ENCODE measurements at regions not wholly inside any gene's neighbourhood (a gene's known extent, or its start where the extent isn't known, plus 50 kb on each side); places are given as distances from the start of the nearest gene placed in this dataset.

DNA sequence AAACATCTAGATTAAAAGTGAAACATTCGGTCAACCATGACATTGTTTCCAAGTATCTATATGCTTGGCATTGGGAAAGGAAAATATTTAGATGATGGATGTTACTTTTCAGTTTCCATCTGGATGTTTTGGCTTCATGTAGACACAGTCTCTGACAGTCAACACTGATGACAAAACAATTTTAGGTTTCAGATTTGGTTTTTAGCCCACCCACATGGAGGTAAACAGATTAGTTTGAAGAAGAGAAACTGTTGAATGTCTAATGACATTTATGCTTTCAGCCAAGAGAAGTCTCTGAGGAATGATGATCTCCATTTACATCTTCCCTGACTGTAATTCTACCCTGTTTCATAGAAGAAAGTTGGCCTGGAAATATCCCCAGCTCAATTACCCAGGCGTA is 379.1 kb downstream of the SLITRK6 start:
- TF ChIP-seq, protein P1, sequence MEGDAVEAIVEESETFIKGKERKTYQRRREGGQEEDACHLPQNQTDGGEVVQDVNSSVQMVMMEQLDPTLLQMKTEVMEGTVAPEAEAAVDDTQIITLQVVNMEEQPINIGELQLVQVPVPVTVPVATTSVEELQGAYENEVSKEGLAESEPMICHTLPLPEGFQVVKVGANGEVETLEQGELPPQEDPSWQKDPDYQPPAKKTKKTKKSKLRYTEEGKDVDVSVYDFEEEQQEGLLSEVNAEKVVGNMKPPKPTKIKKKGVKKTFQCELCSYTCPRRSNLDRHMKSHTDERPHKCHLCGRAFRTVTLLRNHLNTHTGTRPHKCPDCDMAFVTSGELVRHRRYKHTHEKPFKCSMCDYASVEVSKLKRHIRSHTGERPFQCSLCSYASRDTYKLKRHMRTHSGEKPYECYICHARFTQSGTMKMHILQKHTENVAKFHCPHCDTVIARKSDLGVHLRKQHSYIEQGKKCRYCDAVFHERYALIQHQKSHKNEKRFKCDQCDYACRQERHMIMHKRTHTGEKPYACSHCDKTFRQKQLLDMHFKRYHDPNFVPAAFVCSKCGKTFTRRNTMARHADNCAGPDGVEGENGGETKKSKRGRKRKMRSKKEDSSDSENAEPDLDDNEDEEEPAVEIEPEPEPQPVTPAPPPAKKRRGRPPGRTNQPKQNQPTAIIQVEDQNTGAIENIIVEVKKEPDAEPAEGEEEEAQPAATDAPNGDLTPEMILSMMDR (IDR thresholded peaks at IDR 0.05), result no peak
- no peak for TF ChIP-seq POLR2A (IDR thresholded peaks at IDR 0.05)

Data from esophagus squamous epithelium (tissue), 4 donors.